Kidney (tissue), 13 donors: ENCODE measurements at regions not wholly inside any gene's neighbourhood (a gene's known extent, or its start where the extent isn't known, plus 50 kb on each side); places are given as distances from the start of the nearest gene placed in this dataset.

ENCODE experiments used
- DNase-seq, 5 donors: peaks; one replicate each; pipeline ENCODE4 v3.0.0-alpha.2; 2013 to 2020
- FAIRE-seq: peaks from 2 replicates; lab custom pipeline; 2012; peaks lifted over from hg19 to GRCh38; lab: Jason Lieb, UNC
- H3K27ac ChIP-seq, 2 donors: one replicate each; pipeline ENCODE4 v1.7.0; 2013; ENCODE audit warnings: low read depth in 2 of 2, low read length in 2 of 2, inconsistent platforms in 1 of 2
- H3K27me3 ChIP-seq: one replicate; pipeline ENCODE4 v1.7.1; 2013; ENCODE audit warnings: low read length, inconsistent platforms; ENCODE audit not compliant: control insufficient read depth, insufficient read depth
- H3K36me3 ChIP-seq, 3 donors: one replicate each; pipeline versions ENCODE4 v1.7.0 to v1.7.1; 2013; ENCODE audit warnings: low read length in 3 of 3, control low read depth in 1 of 3, inconsistent platforms in 1 of 3; ENCODE audit not compliant: insufficient read depth in 3 of 3, control insufficient read depth in 2 of 3
- H3K4me1 ChIP-seq, 3 donors: one replicate each; pipeline versions ENCODE4 v1.7.0 to v1.7.1; 2013; ENCODE audit warnings: low read length in 3 of 3, inconsistent platforms in 1 of 3, low read depth in 1 of 3; ENCODE audit not compliant: control insufficient read depth in 2 of 3, insufficient read depth in 2 of 3
- H3K4me3 ChIP-seq, 3 donors: one replicate each; pipeline versions ENCODE4 v1.7.0 to v1.8.1; 2013; ENCODE audit warnings: low read length in 3 of 3, control low read depth in 1 of 3, inconsistent platforms in 1 of 3
- H3K9ac ChIP-seq, 3 donors: one replicate each; pipeline versions ENCODE4 v1.7.0 to v1.7.1; 2013; ENCODE audit warnings: low read length in 3 of 3, control low read depth in 1 of 3, inconsistent platforms in 1 of 3
- H3K9me3 ChIP-seq, 3 donors: one replicate each; pipeline versions ENCODE4 v1.7.0 to v1.7.1; 2013; ENCODE audit warnings: low read length in 3 of 3, control low read depth in 1 of 3, inconsistent platforms in 1 of 3; ENCODE audit not compliant: control insufficient read depth in 2 of 3, insufficient read depth in 1 of 3
- CTCF ChIP-seq: IDR thresholded peaks from 3 replicates; pipeline ENCODE4 v1.5.1; 2012; ENCODE audit warnings: mild to moderate bottlenecking, moderate library complexity, borderline replicate concordance; ENCODE audit not compliant: insufficient read depth; ENCODE audit errors: extremely low read depth
- intact Hi-C: fragments of 100-400 bp; cut with DNase I; formaldehyde crosslinking; loops from one replicate; pipeline ENCODE4 v1.11.1; 2022
- donor health status: control.
- donor health status: control.
- donor health status: control.
- donor health status: control.
- donor health status: control.
- donor health status: DM: yes; HTN: yes; CAD: no.
- donor health status: Normal renal cell carcinoma (clear cell type).

DNA sequence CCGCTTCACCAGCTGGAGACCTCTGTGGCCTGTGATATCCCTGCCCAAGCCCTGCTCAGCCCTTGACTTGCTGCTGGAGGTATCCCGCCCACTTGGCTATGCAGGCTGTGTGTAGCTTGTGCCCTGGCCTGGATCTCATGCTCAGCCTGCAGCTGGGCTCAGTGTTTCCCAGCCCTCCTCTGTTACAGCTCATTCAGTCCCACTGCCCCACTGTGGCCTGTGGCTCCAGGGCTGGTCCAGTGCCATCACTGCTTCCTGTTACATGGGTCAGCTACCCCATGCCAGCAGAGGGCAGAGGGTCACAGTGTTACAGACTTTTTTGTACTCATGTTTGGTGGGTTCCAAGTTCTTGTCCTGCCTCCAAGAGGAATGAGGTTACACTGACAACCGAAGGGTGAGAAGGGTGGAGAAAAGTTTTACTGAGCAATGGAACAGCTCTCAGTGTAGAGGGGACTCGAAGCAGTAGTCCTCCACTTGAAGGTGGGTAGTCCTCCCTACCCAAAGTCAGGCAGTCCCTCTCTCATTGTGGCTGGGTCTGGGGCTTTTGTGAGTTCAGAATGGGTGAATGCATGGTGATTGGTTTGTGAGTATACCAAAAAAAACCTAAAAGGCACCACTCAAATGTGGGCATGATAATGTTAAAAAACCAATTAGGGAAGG is 100.4 kb downstream of the ANKRD7 start:
- Histone ChIP-seq H3K36me3 (no peaks in the 10 kb centered on the region), H3K9me3 (no peaks in the 10 kb centered on the region), H3K4me3 (no peak overlapping the region), H3K27ac (no peak overlapping the region), H3K27me3 (no peaks in the 10 kb centered on the region), H3K4me1 (no peaks in the 10 kb centered on the region), H3K9ac (no peak overlapping the region)
- FAIRE-seq (no peak), DNase-seq (peak in 1 of 5 donors; percentile 37)
- TF ChIP-seq CTCF = no peak
- intact Hi-C loops = no loop called here

DNA sequence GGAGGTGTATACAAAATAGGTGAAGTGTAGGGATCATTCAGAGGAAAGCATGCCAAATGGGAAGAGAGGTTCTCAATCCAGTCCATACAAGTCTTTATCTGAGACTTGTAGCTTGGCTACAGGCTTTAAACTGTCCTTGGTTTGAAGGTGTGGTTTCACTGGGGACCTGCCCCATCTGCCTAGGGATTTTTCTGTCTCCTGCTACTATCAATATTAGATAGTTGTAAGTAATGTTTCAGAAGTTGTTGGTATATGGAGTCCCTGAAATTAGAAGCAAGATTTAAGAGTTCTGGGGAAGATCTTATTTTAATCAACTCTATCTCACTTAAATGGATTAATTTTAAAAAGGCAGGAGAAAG is 100.9 kb downstream of the ANKRD7 start:
- H3K36me3 ChIP-seq = no peaks in the 10 kb centered on the region
- DNase-seq (no peak), FAIRE-seq (no peak)
- intact Hi-C loops = no loop called here
- no peak overlapping the region for H3K27ac ChIP-seq
- H3K4me3 ChIP-seq = no peak overlapping the region
- TF ChIP-seq CTCF = no peak
- no peaks in the 10 kb centered on the region for H3K4me1 ChIP-seq
- no peaks in the 10 kb centered on the region for H3K9me3 ChIP-seq
- no peak overlapping the region for H3K9ac ChIP-seq
- H3K27me3 ChIP-seq = no peaks in the 10 kb centered on the region

DNA sequence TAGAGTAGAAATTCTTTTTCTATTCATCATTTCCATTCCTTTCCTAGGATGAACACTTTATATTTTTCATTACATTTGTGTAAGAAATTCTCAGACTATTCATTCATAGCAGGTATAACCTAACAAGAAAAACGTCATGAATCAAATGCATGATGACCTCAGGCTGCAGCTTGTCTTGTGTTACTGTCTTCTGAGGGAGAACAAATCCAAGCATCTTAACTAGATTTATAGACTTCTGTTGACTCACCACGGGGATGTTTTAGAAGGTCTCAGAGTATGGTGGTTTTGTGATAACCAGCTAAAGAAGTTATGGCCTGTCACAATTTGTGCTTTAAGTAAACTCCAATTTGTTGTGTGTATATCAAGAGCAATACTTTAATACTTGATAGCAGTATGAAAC is 102.7 kb downstream of the ANKRD7 start:
- no peaks in the 10 kb centered on the region for H3K9me3 ChIP-seq
- no peaks in the 10 kb centered on the region for H3K36me3 ChIP-seq
- TF ChIP-seq CTCF = no peak
- FAIRE-seq (no peak), DNase-seq (peak in 2 of 5 donors; percentile 17 to 21)
- H3K4me1 ChIP-seq = no peaks in the 10 kb centered on the region
- H3K4me3 ChIP-seq = no peak overlapping the region
- H3K27ac ChIP-seq = no peak overlapping the region
- H3K27me3 ChIP-seq = no peaks in the 10 kb centered on the region
- intact Hi-C loops = no loop called here
- H3K9ac ChIP-seq = no peak overlapping the region
